H1 (cell line): ENCODE measurements at regions not wholly inside any gene's neighbourhood (a gene's known extent, or its start where the extent isn't known, plus 50 kb on each side); places are given as distances from the start of the nearest gene placed in this dataset.

Experiments
- KDM1A ChIP-seq: fragments of 200-600, 300-600 bp; sonication (generic); IDR thresholded peaks from 2 replicates; pipeline ENCODE4 v1.7.1; 2016; ENCODE audit warnings: mild to moderate bottlenecking, low read length, borderline replicate concordance
- POLR2A ChIP-seq, 2 experiments: IDR thresholded peaks; 1 replicate in 1 of 2; 2 replicates in 1 of 2; pipeline ENCODE4 v1.6.1; 2011; ENCODE audit warnings: low read depth in 2 of 2, low read length in 2 of 2, mild to moderate bottlenecking in 2 of 2; ENCODE audit errors: control extremely low read depth in 1 of 2
- SRF ChIP-seq: IDR thresholded peaks from 2 replicates; pipeline ENCODE4 v1.6.1; 2011; ENCODE audit warnings: mild to moderate bottlenecking, low read depth, low read length, moderate library complexity
- SUZ12 ChIP-seq: fragments of 200-600 bp; sonication (generic); IDR thresholded peaks from 2 replicates; pipeline ENCODE4 v1.6.1; 2012; ENCODE audit warnings: mild to moderate bottlenecking, inconsistent platforms, low read length, moderate library complexity, mixed read lengths
- TF ChIP-seq, protein P1 (sequence below): fragments of 300-600 bp; sonication (generic); IDR thresholded peaks from 2 replicates; pipeline ENCODE4 v1.7.1; 2012; ENCODE audit warnings: low read length, moderate library complexity, mild to moderate bottlenecking, inconsistent platforms; ENCODE audit not compliant: insufficient replicate concordance
- TF ChIP-seq, protein P2 (sequence below): IDR thresholded peaks from 2 replicates; pipeline ENCODE4 v1.6.1; 2011; ENCODE audit warnings: low read length, improper control_type of control experiment
- TF ChIP-seq, protein P3 (sequence below): IDR thresholded peaks from 2 replicates; pipeline ENCODE4 v1.6.1; 2011; ENCODE audit warnings: low read depth, mild to moderate bottlenecking, low read length; ENCODE audit not compliant: insufficient read depth
- TF ChIP-seq, protein P4 (sequence below), 3 experiments: IDR thresholded peaks; 1 replicate in 2 of 3; 2 replicates in 1 of 3; pipeline versions ENCODE4 v1.5.1 to v1.6.1; 2011; ENCODE audit warnings: low read length in 3 of 3, mild to moderate bottlenecking in 3 of 3, inconsistent platforms in 2 of 3, low read depth in 1 of 3, moderate library complexity in 1 of 3; ENCODE audit not compliant: insufficient read depth in 1 of 3; ENCODE audit errors: control extremely low read depth in 1 of 3

DNA sequence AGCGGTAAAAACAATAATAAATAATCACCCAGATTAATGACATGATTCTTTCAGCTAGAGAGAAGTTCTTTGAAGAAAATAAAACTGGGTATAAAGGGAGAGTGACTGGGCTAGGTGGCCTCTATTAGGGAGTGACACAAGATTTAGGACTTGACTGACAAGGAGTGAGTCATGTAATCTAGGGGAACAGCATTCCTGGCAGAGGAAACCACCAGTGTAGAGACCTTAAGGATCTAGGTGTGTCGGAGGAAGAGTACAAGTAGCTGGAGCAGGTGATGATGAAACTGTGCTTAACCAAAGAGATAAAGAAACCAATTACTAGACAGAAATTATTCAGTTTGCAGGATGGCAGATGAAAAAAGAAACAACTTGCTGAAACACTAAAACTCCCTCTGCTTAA is 248.0 kb downstream of the RFC3 start (continued):
- TF ChIP-seq, protein P1, sequence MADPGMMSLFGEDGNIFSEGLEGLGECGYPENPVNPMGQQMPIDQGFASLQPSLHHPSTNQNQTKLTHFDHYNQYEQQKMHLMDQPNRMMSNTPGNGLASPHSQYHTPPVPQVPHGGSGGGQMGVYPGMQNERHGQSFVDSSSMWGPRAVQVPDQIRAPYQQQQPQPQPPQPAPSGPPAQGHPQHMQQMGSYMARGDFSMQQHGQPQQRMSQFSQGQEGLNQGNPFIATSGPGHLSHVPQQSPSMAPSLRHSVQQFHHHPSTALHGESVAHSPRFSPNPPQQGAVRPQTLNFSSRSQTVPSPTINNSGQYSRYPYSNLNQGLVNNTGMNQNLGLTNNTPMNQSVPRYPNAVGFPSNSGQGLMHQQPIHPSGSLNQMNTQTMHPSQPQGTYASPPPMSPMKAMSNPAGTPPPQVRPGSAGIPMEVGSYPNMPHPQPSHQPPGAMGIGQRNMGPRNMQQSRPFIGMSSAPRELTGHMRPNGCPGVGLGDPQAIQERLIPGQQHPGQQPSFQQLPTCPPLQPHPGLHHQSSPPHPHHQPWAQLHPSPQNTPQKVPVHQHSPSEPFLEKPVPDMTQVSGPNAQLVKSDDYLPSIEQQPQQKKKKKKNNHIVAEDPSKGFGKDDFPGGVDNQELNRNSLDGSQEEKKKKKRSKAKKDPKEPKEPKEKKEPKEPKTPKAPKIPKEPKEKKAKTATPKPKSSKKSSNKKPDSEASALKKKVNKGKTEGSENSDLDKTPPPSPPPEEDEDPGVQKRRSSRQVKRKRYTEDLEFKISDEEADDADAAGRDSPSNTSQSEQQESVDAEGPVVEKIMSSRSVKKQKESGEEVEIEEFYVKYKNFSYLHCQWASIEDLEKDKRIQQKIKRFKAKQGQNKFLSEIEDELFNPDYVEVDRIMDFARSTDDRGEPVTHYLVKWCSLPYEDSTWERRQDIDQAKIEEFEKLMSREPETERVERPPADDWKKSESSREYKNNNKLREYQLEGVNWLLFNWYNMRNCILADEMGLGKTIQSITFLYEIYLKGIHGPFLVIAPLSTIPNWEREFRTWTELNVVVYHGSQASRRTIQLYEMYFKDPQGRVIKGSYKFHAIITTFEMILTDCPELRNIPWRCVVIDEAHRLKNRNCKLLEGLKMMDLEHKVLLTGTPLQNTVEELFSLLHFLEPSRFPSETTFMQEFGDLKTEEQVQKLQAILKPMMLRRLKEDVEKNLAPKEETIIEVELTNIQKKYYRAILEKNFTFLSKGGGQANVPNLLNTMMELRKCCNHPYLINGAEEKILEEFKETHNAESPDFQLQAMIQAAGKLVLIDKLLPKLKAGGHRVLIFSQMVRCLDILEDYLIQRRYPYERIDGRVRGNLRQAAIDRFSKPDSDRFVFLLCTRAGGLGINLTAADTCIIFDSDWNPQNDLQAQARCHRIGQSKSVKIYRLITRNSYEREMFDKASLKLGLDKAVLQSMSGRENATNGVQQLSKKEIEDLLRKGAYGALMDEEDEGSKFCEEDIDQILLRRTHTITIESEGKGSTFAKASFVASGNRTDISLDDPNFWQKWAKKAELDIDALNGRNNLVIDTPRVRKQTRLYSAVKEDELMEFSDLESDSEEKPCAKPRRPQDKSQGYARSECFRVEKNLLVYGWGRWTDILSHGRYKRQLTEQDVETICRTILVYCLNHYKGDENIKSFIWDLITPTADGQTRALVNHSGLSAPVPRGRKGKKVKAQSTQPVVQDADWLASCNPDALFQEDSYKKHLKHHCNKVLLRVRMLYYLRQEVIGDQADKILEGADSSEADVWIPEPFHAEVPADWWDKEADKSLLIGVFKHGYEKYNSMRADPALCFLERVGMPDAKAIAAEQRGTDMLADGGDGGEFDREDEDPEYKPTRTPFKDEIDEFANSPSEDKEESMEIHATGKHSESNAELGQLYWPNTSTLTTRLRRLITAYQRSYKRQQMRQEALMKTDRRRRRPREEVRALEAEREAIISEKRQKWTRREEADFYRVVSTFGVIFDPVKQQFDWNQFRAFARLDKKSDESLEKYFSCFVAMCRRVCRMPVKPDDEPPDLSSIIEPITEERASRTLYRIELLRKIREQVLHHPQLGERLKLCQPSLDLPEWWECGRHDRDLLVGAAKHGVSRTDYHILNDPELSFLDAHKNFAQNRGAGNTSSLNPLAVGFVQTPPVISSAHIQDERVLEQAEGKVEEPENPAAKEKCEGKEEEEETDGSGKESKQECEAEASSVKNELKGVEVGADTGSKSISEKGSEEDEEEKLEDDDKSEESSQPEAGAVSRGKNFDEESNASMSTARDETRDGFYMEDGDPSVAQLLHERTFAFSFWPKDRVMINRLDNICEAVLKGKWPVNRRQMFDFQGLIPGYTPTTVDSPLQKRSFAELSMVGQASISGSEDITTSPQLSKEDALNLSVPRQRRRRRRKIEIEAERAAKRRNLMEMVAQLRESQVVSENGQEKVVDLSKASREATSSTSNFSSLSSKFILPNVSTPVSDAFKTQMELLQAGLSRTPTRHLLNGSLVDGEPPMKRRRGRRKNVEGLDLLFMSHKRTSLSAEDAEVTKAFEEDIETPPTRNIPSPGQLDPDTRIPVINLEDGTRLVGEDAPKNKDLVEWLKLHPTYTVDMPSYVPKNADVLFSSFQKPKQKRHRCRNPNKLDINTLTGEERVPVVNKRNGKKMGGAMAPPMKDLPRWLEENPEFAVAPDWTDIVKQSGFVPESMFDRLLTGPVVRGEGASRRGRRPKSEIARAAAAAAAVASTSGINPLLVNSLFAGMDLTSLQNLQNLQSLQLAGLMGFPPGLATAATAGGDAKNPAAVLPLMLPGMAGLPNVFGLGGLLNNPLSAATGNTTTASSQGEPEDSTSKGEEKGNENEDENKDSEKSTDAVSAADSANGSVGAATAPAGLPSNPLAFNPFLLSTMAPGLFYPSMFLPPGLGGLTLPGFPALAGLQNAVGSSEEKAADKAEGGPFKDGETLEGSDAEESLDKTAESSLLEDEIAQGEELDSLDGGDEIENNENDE: no peak
- TF ChIP-seq, protein P2, sequence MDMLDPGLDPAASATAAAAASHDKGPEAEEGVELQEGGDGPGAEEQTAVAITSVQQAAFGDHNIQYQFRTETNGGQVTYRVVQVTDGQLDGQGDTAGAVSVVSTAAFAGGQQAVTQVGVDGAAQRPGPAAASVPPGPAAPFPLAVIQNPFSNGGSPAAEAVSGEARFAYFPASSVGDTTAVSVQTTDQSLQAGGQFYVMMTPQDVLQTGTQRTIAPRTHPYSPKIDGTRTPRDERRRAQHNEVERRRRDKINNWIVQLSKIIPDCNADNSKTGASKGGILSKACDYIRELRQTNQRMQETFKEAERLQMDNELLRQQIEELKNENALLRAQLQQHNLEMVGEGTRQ: no peak
- TF ChIP-seq, protein P3, sequence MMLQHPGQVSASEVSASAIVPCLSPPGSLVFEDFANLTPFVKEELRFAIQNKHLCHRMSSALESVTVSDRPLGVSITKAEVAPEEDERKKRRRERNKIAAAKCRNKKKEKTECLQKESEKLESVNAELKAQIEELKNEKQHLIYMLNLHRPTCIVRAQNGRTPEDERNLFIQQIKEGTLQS: no peak
- TF ChIP-seq KDM1A (no peak), SRF (no peak), POLR2A (IDR thresholded peaks at IDR 0.05; ENCODE audit: control extremely low read depth in 1 of 2, low read depth in 2 of 2, low read length in 2 of 2) (no peak), SUZ12 (no peak)
- TF ChIP-seq, protein P4, sequence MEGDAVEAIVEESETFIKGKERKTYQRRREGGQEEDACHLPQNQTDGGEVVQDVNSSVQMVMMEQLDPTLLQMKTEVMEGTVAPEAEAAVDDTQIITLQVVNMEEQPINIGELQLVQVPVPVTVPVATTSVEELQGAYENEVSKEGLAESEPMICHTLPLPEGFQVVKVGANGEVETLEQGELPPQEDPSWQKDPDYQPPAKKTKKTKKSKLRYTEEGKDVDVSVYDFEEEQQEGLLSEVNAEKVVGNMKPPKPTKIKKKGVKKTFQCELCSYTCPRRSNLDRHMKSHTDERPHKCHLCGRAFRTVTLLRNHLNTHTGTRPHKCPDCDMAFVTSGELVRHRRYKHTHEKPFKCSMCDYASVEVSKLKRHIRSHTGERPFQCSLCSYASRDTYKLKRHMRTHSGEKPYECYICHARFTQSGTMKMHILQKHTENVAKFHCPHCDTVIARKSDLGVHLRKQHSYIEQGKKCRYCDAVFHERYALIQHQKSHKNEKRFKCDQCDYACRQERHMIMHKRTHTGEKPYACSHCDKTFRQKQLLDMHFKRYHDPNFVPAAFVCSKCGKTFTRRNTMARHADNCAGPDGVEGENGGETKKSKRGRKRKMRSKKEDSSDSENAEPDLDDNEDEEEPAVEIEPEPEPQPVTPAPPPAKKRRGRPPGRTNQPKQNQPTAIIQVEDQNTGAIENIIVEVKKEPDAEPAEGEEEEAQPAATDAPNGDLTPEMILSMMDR (IDR thresholded peaks at IDR 0.05; ENCODE audit: control extremely low read depth in 1 of 3, insufficient read depth in 1 of 3, low read depth in 1 of 3, low read length in 3 of 3): no peak
